ENCODE measurements at regions not wholly inside any gene's neighbourhood (a gene's known extent, or its start where the extent isn't known, plus 50 kb on each side); places are given as distances from the start of the nearest gene placed in this dataset.

DNA sequence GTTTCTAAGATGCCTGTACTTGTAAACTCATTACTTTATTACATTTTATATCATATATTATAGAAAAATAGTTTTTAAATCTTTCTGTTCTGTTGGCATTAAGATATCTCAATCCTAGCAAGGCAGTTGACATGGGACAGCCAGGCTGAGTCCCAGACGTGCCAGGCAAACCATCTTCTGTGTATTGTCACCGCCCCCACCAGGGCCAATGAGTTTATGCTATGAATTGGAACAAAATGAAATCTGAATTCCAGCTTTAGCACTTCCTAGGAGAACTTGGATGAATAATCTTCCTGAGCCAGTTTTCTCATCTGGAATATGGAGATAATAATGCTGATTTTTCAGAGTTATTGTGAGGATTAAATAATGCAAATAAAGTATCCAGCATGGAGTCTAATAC is 79.9 kb upstream of the GSX1 start:
- Histone ChIP-seq H3K9me3 (ENCODE audit: control insufficient read depth in 4 of 4, low read length in 3 of 4) (no peaks in the 10 kb centered on the region), H3K27ac (ENCODE audit: low read depth in 1 of 2, low read length in 2 of 2) (no peak overlapping the region), H3K9ac (ENCODE audit: low read depth in 1 of 2, low read length in 2 of 2) (no peak overlapping the region), H3K27me3 (ENCODE audit: control insufficient read depth in 4 of 4, insufficient read depth in 4 of 4, low read length in 3 of 4) (peaks cover 0 to 5% (median 0%) of the 10 kb centered on the region in 4 donors), H3K4me3 (ENCODE audit: low read depth in 1 of 3, low read length in 3 of 3) (no peak overlapping the region), H3K4me1 (ENCODE audit: control insufficient read depth in 4 of 4, insufficient read depth in 4 of 4, low read length in 3 of 4) (no peaks in the 10 kb centered on the region), H3K36me3 (ENCODE audit: control insufficient read depth in 4 of 4, insufficient read depth in 3 of 4, low read depth in 1 of 4, low read length in 3 of 4) (no peaks in the 10 kb centered on the region)
- TF ChIP-seq, protein P1, sequence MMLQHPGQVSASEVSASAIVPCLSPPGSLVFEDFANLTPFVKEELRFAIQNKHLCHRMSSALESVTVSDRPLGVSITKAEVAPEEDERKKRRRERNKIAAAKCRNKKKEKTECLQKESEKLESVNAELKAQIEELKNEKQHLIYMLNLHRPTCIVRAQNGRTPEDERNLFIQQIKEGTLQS (IDR thresholded peaks at IDR 0.05), result no peak
- TF ChIP-seq CTCF (IDR thresholded peaks at IDR 0.05; ENCODE audit: low read depth, low read length, missing input control), result peak; percentile 26
- no peak for TF ChIP-seq HNF4A (conservative IDR thresholded peaks at IDR 0.05)
- TF ChIP-seq FOXA1 (IDR thresholded peaks at IDR 0.05), result no peak
- no peak for TF ChIP-seq RXRA (IDR thresholded peaks at IDR 0.05)
- peak; percentile 71 to 81 for TF ChIP-seq RAD21 (IDR thresholded peaks at IDR 0.05)
- TF ChIP-seq, protein P2, sequence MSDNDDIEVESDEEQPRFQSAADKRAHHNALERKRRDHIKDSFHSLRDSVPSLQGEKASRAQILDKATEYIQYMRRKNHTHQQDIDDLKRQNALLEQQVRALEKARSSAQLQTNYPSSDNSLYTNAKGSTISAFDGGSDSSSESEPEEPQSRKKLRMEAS (IDR thresholded peaks at IDR 0.05), result no peak
- no peak for TF ChIP-seq SP1 (IDR thresholded peaks at IDR 0.05)
- TF ChIP-seq YY1 (IDR thresholded peaks at IDR 0.05), result no peak
- no peak for TF ChIP-seq FOXA2 (IDR thresholded peaks at IDR 0.05)
- no peak for DNase-seq (ENCODE audit: low spot score)
- 40% methylated on average over 2 of the region's 2 CpGs for WGBS

GRCh38 chr13:27713767-27714166 is 78.5 kb upstream of the GSX1 start:
- Histone ChIP-seq H3K4me1 (ENCODE audit: control insufficient read depth in 4 of 4, insufficient read depth in 4 of 4, low read length in 3 of 4) (no peaks in the 10 kb centered on the region), H3K4me3 (ENCODE audit: low read depth in 1 of 3, low read length in 3 of 3) (no peak overlapping the region), H3K9me3 (ENCODE audit: control insufficient read depth in 4 of 4, low read length in 3 of 4) (no peaks in the 10 kb centered on the region), H3K27me3 (ENCODE audit: control insufficient read depth in 4 of 4, insufficient read depth in 4 of 4, low read length in 3 of 4) (peaks cover 0 to 2% (median 0%) of the 10 kb centered on the region in 4 donors), H3K9ac (ENCODE audit: low read depth in 1 of 2, low read length in 2 of 2) (no peak overlapping the region), H3K27ac (ENCODE audit: low read depth in 1 of 2, low read length in 2 of 2) (no peak overlapping the region), H3K36me3 (ENCODE audit: control insufficient read depth in 4 of 4, insufficient read depth in 3 of 4, low read depth in 1 of 4, low read length in 3 of 4) (no peaks in the 10 kb centered on the region)
- TF ChIP-seq RXRA (IDR thresholded peaks at IDR 0.05), result no peak
- no peak for TF ChIP-seq RAD21 (IDR thresholded peaks at IDR 0.05)
- no peak for TF ChIP-seq HNF4G (IDR thresholded peaks at IDR 0.05)
- no peak for TF ChIP-seq FOXA2 (IDR thresholded peaks at IDR 0.05)
- no peak for TF ChIP-seq SP1 (IDR thresholded peaks at IDR 0.05)
- TF ChIP-seq EGR1 (IDR thresholded peaks at IDR 0.05; ENCODE audit: low read depth in 2 of 2), result no peak
- TF ChIP-seq, protein P3, sequence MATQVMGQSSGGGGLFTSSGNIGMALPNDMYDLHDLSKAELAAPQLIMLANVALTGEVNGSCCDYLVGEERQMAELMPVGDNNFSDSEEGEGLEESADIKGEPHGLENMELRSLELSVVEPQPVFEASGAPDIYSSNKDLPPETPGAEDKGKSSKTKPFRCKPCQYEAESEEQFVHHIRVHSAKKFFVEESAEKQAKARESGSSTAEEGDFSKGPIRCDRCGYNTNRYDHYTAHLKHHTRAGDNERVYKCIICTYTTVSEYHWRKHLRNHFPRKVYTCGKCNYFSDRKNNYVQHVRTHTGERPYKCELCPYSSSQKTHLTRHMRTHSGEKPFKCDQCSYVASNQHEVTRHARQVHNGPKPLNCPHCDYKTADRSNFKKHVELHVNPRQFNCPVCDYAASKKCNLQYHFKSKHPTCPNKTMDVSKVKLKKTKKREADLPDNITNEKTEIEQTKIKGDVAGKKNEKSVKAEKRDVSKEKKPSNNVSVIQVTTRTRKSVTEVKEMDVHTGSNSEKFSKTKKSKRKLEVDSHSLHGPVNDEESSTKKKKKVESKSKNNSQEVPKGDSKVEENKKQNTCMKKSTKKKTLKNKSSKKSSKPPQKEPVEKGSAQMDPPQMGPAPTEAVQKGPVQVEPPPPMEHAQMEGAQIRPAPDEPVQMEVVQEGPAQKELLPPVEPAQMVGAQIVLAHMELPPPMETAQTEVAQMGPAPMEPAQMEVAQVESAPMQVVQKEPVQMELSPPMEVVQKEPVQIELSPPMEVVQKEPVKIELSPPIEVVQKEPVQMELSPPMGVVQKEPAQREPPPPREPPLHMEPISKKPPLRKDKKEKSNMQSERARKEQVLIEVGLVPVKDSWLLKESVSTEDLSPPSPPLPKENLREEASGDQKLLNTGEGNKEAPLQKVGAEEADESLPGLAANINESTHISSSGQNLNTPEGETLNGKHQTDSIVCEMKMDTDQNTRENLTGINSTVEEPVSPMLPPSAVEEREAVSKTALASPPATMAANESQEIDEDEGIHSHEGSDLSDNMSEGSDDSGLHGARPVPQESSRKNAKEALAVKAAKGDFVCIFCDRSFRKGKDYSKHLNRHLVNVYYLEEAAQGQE (IDR thresholded peaks at IDR 0.05), result no peak
- TF ChIP-seq, protein P2 (IDR thresholded peaks at IDR 0.05), result no peak
- no peak for TF ChIP-seq YY1 (IDR thresholded peaks at IDR 0.05)
- no peak for TF ChIP-seq TAF1 (conservative IDR thresholded peaks at IDR 0.05)
- TF ChIP-seq CTCF (IDR thresholded peaks at IDR 0.05; ENCODE audit: low read depth, low read length, missing input control), result no peak
- no peak for TF ChIP-seq JUND (IDR thresholded peaks at IDR 0.05)
- TF ChIP-seq HNF4A (conservative IDR thresholded peaks at IDR 0.05), result no peak
- no peak for TF ChIP-seq GABPA (IDR thresholded peaks at IDR 0.05 in 1 of 2, conservative IDR thresholded peaks at IDR 0.05 in 1 of 2)
- TF ChIP-seq ZBTB33 (IDR thresholded peaks at IDR 0.05), result no peak
- TF ChIP-seq FOXA1 (IDR thresholded peaks at IDR 0.05), result no peak
- TF ChIP-seq, protein P1 (IDR thresholded peaks at IDR 0.05), result no peak
- 92% methylated on average over 4 of the region's 4 CpGs for WGBS
- DNase-seq (ENCODE audit: low spot score), result no peak
